ENCODE measurements at regions not wholly inside any gene's neighbourhood (a gene's known extent, or its start where the extent isn't known, plus 50 kb on each side); places are given as distances from the start of the nearest gene placed in this dataset.
A peak's percentile ranks its signal among the peaks of the same experiment; 100 is the strongest.

DNA sequence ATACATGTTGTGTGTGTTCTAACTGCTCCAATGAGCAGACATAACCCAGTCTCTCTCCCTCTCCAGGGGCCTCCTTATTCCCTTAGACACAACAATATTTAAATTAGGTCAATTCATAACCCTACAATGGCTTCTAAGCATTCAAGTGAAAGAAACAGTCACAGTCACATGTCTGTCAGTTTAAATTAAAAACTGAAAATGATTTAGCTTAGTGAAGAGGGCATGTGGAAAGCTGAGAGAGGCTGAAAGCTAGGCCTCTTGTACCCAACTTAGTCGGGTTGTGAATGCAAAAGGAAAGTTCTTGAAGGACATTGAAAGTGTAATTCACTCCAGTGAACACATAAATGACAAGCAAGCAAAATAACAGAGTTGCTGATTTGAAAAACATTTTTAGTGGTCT lies 1519.6 kb downstream of the OTOL1 start:
- no peak for DNase-seq (ENCODE audit: low spot score)
- in situ Hi-C loops (cut with HindIII; ENCODE audit: low sequenced_read_pairs) = no loop called here

DNA sequence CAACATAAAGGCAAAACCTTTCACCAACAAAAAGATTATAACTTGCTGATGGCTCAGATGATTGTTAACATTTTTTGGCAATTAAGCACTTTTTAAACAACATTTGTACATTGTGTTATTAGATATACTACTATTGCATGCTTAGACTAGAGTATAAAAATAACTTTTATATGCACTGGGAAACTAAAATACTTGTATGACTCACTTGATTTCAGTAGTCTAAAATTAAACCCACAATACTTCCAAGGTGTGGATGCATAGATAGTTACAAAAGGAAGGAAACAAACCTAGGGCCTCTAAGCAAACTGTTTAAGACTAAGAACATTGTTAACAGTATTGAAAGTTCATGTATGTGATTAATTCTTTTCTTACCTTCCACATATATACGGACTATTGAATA lies 1521.5 kb downstream of the OTOL1 start:
- in situ Hi-C loops (cut with HindIII; ENCODE audit: low sequenced_read_pairs) = no loop called here

DNA sequence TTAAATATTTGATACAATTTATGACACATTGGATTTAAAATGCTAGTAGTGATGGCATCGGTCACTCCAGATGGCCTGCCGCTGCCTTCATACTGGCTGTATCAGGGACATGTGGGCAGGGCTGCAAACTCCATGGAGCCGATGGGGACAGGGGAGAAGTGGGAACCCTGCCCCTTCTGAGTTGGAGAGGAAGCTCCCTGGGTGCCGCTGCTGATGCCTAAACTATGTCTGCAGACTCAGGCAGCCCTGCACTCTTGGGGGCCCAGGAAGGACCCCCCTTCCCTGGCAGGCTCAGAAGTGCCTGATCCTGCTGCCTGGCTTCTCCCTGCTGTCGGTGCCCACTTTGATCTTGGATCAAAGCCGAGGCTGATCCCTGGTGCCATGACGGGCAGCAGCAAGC lies 1522.1 kb downstream of the OTOL1 start:
- in situ Hi-C loops (cut with HindIII; ENCODE audit: low sequenced_read_pairs) = no loop called here
- DNase-seq (ENCODE audit: low spot score) = no peak

More for the DNA sequence above, 1521.5 kb downstream of the OTOL1 start:
- DNase-seq (ENCODE audit: low spot score) = no peak

DNA sequence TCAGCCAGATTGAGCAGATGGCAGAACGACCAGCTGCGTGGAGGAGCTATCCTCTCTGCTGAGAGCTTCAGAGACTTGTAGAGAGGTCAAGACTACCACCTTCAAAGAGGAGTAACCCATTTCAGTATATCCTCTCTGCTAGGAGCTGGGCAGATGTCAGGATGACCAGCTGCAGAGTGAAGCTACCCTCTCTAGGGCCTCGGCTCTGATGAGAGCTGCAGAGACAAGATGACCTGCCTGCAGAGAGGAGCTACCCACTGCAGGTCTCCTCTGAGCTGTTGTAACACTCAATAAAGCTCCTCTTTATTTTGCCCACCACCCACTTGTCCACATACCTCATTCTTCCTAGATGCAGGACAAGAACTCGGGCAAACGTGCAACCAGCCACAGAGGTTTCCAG lies 1522.7 kb downstream of the OTOL1 start:
- DNase-seq (ENCODE audit: low spot score) = no peak
- in situ Hi-C loops (cut with HindIII; ENCODE audit: low sequenced_read_pairs) = no loop called here

GRCh38 chr3:163033652-163034051 lies 1537.0 kb downstream of the OTOL1 start:
- no peak for DNase-seq (ENCODE audit: low spot score)
- in situ Hi-C loops (cut with HindIII; ENCODE audit: low sequenced_read_pairs) = no loop called here

DNA sequence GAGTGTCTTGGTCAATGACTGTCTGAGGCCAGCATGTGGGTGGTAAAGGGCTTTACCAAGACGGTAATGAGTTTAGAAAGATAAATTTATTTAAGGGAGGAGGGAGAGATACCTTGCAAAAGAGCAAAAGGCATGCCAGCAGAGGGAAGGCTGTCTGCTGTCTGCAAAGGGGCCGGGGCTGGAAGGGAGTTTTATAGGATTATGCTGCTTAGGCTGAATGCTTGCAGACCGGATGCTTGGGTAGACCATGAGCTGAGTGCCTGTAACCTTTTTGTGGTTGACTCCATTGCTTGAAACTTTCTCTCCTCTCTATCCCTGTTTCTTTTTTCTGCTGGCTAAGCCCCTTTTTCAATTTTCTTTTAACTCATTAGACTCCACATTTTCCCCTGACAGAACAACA lies 1543.0 kb downstream of the OTOL1 start:
- in situ Hi-C loops (cut with HindIII; ENCODE audit: low sequenced_read_pairs) = no loop called here
- no peak for DNase-seq (ENCODE audit: low spot score)

DNA sequence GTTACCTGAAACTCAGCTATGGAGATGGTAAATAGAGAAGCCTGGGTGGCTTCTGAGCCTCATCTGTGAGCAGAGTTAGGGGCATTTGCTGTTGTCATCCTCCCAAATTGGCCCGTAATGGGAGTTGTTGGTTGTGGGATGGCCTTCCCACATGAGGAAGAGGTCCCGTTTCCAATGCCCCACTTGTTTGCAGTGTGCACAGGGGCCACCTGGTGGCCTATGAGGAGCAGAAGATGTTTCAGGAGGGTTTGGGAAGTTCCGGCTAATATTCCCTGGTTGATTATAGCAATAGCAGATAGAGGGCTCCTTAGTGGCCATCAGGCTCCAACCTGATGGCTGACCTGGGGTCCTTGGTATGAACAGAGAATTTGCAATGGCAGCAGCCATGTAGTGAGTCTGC lies 1546.5 kb downstream of the OTOL1 start:
- no peak for DNase-seq (ENCODE audit: low spot score)
- in situ Hi-C loops (cut with HindIII; ENCODE audit: low sequenced_read_pairs) = no loop called here

- DNase-seq (ENCODE audit: low spot score) = no peak
- in situ Hi-C loops (cut with HindIII; ENCODE audit: low sequenced_read_pairs) = no loop called here
These were observed 1549.3 kb downstream of the OTOL1 start for GRCh38 chr3:163045945-163046344.

DNA sequence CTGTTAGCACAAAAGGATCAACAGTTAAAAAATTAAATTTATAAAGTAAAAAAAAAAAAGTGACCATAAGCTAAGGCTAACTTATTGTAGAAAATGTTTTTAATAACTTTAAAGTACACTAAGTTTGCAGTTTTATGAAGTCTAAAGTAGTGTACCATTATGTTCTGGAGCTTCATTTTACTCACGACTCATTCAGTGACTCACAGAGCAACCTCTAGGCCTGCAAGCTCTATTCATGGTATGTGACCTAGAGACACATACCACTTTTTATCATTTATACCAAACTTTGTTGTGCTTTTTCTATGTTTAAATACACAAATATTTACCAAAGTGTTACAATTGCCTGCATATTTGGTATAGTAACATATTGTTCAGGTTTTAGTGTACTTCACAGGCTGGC lies 1552.3 kb downstream of the OTOL1 start:
- in situ Hi-C loops (cut with HindIII; ENCODE audit: low sequenced_read_pairs) = no loop called here

GRCh38 chr3:163056874-163057497 lies 1560.4 kb downstream of the OTOL1 start:
- in situ Hi-C loops (cut with HindIII; ENCODE audit: low sequenced_read_pairs) = no loop called here
- DNase-seq (ENCODE audit: low spot score) = peak; percentile 10

More for the DNA sequence above, 1552.3 kb downstream of the OTOL1 start:
- DNase-seq (ENCODE audit: low spot score) = no peak

DNA sequence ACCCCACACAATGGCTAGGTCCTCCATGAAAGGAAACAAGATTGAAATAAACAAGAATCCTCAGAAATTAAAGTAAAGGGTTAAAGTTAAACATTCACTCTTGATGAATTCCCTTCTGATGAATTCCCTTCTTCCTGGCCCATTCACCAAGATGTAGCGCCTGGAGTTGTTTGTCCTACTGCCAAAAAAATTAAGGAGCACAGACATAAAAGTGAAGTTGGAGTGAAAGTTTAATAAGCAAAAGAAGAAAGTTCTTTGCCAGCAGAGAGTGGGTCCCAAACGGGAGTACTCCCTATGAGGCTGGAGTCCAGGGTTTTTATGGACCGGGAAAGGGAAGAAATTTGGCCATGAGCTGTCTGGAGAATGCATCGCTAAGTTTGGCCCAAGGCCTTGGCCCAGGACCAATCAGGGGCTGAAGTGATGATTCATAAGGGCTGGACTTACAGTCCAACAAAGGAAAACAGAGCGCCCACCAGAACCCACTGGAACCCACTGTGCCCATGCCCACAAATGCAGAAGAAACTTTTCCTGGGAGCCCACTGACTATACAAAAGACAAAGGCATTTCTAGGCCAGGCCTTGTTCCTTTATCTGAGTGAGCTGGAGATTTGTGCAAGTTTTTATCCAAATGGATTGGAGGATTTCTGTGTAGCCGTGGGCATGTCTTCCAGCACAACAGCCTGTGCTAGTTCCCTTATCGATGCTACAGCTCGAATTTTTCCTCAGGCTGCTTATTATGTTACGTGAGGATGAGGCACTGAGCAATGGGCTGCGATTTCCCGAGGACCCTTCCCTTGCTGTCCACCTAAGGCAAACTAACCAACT lies 1561.6 kb downstream of the OTOL1 start:
- in situ Hi-C loops (cut with HindIII; ENCODE audit: low sequenced_read_pairs) = no loop called here
- DNase-seq (ENCODE audit: low spot score) = no peak

- DNase-seq (ENCODE audit: low spot score) = no peak
- in situ Hi-C loops (cut with HindIII; ENCODE audit: low sequenced_read_pairs) = no loop called here
These were observed 1575.1 kb downstream of the OTOL1 start for GRCh38 chr3:163071713-163072112.

All from G401 (cell line).